Body of pancreas (tissue), 4 donors: ENCODE measurements at regions not wholly inside any gene's neighbourhood (a gene's known extent, or its start where the extent isn't known, plus 50 kb on each side); places are given as distances from the start of the nearest gene placed in this dataset.

Experiments
- POLR2A ChIP-seq, 3 donors: fragments of 450-650 bp; IDR thresholded peaks; one replicate each; pipeline ENCODE4 v1.6.1; 2016; ENCODE audit warnings: antibody characterized with exemption in 3 of 3, mild to moderate bottlenecking in 2 of 3
- TF ChIP-seq, protein P1 (sequence below), 7 experiments: fragments of 450-650 bp in 4 of 7; fragments of 200-600 bp in 3 of 7; sonication (generic) in 3 of 7; IDR thresholded peaks; one replicate each; pipeline ENCODE4 v1.5.1; 2016 to 2019; ENCODE audit warnings: antibody characterized with exemption in 7 of 7

DNA sequence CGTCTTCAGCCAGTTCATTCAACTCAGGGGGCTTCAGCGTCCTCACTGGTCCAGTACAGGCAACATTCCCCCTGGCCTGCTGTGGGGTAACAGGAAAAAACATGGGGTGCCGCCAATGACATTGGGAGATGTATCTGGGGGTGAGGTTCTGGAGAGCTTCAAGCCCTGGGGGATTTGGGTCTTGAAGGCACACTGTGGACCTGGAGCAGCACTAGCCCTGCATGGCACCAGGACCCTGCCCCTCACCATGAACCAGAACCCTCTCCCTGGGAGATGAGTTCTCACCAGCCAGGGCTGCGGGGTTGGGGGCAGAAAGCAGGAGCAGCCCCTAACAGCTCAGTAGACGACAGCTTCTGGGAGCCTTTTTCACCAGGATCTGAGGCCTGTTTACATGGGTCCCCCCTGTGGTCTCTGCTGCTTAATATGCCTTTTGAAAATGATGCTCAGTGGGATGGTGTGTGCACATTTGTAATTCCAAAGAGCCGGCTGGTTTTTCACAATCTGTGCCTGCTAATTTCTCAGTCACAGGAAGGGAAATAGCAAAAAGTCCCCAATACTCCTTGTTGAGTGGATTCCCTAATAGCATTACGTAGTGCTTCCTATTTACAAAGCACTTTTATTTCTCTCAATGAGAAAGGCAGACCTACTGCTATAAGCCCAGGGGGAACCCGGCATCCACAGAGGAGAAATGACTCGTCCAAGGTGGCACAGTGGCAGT is 509.5 kb downstream of the RPS24 start:
- TF ChIP-seq, protein P1, sequence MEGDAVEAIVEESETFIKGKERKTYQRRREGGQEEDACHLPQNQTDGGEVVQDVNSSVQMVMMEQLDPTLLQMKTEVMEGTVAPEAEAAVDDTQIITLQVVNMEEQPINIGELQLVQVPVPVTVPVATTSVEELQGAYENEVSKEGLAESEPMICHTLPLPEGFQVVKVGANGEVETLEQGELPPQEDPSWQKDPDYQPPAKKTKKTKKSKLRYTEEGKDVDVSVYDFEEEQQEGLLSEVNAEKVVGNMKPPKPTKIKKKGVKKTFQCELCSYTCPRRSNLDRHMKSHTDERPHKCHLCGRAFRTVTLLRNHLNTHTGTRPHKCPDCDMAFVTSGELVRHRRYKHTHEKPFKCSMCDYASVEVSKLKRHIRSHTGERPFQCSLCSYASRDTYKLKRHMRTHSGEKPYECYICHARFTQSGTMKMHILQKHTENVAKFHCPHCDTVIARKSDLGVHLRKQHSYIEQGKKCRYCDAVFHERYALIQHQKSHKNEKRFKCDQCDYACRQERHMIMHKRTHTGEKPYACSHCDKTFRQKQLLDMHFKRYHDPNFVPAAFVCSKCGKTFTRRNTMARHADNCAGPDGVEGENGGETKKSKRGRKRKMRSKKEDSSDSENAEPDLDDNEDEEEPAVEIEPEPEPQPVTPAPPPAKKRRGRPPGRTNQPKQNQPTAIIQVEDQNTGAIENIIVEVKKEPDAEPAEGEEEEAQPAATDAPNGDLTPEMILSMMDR (IDR thresholded peaks at IDR 0.05), result no peak
- TF ChIP-seq POLR2A (IDR thresholded peaks at IDR 0.05), result no peak
